HG02938 (cell line): ENCODE measurements at regions not wholly inside any gene's neighbourhood (a gene's known extent, or its start where the extent isn't known, plus 50 kb on each side); places are given as distances from the start of the nearest gene placed in this dataset.
A peak's percentile ranks its signal among the peaks of the same experiment; 100 is the strongest.

Source experiments
- ATAC-seq: cut with Tn5 transposase; IDR thresholded peaks from one replicate; pipeline ENCODE4 v1.9.1; 2021; ENCODE audit warnings: mild to moderate bottlenecking, moderate library complexity; ENCODE audit not compliant: unreplicated experiment

DNA sequence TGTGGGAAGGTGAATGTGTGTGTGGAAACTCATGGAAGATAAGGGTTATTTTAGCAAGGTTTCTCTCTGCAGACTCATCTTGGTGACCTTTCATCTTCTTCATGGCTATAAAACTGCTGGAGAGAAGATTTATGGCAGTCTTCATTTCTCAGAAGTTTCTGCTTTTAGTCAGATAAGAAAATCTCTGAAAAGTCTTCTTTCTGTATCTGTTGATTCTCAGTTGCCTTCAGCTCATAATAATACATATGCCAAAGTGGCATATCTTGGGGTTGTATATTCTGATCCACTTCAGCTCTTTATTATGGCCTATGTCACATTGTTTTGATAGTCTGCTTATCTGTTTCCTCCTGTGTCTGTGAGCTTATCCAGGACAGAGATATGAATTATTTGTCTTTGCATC is 143.3 kb upstream of the TMTC4 start:
- no peak for ATAC-seq

DNA sequence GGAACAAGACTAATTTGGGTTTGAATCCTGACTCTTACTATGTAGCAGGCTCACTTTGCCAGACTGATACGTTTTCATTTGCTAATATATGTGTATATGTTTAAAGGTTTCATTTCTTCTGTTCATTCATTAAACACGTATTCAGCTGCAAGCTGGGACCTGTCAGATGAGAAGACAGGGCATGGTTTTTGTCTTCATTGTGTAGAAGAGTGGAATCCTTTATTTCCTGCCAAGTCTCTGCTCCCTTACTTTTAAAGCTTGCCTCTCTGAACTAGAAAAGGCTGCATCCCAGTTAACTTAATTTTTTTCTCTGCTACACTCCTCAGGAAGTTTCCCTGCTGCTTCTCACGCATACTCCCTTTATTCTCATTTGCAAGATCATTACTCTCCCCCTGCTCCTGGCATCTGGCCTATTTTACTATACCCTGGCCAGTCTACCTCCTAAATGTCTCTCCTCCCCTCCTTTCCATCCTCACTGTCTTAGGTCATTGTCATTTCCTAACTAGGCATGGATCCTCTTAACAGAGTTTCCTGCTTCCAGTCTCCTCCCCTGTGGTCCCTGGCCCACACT is 141.0 kb upstream of the TMTC4 start:
- ATAC-seq, result no peak

DNA sequence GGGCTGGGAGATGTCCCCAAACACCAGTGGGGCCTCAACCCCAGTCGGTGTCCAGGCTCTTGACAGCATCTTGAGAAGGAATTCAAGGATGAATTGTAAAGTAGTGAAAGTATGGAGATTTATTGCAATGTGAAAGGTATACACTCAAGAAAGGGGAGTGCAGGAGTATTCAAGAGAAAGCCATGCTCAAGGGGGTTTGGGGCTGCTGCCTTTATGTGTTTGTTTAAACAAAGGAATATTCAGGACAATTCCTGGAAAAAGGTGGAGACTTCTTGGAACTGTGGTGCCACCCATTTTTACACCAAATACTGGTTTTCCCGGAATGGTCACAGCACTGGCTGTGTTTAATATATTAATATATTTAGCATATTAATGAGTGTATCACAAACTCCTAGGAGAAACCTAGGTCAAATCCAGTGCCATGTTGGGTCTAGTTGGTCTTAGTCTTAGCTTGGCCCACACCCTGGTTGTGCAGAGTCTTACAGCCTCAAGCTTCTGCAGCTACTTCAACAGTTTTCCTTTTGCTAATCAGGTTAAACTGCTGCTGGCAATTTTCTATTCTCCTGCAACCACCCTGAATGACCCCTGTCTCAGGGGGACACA is 138.5 kb upstream of the TMTC4 start:
- ATAC-seq, result no peak

DNA sequence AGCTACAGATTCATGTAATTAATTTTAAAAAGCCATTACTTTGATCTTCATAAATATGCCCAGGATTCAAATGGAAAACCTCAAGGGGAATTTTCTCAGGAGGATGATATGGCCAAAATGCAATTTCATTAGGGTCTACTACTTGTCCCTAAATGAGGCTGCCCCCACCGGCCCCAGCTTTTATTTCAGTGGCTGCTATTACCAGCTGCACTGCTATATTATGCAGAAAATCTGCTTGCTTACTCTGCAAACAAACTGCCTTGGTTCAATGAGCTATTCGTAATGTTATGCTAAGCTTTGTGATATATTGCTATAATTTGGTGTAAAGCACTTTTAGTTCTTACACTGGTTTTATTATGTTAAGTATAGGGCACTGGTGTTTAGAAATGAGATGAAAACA is 137.3 kb upstream of the TMTC4 start:
- no peak for ATAC-seq

DNA sequence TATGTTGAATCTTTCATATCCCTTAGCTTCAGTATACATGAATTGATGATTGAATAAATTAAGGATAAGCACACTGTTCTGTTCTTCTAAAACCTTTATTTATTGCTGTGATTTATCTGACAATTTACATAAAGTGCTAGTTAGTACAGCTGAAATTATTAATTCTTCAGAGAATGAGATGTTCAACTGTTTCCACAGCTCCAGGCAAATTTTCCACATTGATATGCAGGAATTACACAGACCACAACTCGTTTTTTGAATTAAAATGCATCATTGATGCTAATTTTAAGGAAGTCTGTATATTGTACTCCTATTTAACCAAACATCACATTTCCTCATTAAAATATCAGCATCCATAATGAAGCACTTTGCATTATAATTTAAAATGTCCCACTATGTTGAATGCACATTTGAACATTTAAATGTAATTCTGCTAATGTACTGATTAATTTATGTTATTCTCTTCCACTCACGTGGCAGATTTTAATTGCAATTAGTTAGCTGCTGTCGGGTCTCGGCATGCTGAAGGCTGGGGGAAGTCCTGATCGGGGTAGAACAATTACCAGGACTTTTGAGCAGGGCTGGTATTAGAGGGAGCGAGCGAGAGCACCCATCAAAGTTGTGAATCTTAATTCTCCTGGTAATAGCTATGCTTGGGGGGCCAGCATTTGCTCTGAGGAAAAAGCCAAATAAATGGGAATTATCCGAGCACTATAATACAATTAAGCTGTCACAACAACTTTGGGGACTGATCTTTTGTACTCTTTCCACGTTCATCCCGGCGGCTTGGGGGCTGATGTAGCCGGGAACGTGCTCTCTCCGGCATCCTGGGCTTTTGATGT is 136.7 kb upstream of the TMTC4 start:
- no peak for ATAC-seq

DNA sequence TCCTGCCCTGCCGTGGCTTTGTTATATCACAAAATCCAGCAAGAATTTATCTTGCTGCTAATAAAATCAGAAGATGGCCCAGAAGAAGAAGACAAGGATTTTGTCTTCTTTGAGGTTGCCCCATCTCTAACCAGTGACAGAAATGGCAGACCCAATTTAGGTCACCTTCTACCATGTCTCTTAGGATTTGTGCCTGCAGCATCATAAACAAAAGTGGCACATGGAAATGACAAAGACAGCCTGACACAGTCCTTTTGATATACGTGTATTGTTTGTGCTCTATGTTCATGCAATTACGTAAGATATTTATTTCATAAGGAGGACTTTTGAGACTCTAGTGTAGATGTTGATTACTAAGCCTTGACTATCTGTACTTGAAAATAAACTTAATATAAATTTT is 135.9 kb upstream of the TMTC4 start:
- no peak for ATAC-seq

DNA sequence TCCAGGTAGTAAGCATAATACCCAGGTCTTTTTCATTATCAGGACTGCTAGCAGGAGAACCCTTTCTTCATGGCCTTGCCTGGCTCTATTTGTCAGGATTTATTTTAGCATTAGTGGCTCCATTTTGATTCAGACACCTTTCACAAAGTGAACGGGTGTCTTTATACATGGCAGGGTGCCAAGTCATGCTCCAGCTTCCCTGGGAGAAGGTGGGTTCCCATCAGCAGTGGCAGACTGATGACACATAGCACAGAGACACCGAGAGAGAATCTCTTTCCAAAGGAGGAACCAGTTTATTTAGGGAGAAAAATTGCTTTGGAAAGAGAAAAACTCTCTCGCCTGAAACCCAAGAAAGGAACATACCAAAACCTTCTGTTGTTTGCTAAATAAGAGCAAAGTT is 135.3 kb upstream of the TMTC4 start:
- ATAC-seq, result no peak

DNA sequence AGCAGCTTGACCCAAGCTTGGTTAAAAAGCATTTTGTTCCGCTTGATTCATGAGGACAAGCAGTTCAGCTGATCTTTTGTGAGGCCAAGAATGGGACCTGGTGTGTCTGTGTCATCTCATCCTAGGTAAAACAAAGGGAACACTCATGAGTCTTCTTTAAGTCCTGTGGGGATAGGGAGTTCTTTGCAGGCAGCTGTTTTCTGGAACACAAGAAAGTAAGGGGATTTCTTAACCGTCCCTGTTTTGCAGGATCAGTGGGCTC is 134.5 kb upstream of the TMTC4 start:
- no peak for ATAC-seq

DNA sequence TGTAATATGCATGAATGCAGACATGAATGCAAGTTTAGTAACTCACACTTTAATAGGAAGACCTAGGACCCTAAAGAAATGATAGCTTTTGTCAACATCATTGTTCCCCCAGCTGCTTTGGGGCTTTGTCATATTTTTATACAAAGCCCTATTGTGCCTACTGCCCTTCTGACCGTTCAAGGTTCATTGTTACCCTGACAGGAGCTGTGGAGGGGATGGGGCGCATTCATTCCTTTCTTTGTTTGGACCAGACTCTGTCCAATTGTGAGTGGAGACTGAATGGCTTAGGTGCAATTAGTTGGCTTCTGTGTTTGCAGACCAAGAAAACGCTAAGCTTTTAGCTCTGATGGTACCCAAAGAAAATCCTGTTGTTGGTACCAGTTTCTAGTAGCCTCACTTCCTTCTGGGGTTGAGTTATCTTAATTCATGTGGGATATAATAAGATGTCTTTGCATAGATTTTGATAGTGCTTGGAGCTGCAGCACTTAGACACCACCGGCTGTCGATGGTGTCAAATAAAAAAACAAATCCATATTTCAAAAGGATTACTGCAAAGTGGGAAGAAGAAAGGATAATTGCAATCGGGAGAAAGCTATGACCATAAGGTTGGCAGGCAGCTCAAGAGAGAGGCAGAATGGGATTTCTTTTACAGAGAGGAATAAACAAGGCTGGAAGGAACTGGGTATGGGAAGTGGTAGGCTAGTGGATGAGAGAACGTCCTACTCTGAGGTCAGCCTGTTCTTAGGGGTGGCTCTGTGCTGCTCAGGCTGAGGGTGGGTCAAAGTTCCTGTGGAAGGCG is 133.9 kb upstream of the TMTC4 start:
- no peak for ATAC-seq

DNA sequence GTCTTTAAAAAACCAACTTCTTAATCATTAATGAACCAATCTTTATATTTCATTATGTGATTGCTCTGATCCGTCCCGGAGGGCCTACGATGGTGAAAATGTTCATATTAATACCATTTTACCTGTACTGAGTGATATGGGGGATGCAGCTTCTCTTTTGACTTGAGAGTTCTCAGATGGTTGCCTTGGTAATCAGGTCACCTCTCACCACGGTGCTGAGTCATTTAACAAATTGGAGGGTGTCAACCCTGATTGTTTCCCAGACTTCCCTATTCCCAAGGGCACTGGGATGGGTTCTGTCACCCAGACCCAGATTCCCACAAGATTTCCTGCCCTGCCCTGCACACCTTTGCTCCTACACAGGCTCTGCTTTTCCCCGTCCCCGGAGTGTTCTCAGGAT is 128.5 kb upstream of the TMTC4 start:
- ATAC-seq, result no peak

DNA sequence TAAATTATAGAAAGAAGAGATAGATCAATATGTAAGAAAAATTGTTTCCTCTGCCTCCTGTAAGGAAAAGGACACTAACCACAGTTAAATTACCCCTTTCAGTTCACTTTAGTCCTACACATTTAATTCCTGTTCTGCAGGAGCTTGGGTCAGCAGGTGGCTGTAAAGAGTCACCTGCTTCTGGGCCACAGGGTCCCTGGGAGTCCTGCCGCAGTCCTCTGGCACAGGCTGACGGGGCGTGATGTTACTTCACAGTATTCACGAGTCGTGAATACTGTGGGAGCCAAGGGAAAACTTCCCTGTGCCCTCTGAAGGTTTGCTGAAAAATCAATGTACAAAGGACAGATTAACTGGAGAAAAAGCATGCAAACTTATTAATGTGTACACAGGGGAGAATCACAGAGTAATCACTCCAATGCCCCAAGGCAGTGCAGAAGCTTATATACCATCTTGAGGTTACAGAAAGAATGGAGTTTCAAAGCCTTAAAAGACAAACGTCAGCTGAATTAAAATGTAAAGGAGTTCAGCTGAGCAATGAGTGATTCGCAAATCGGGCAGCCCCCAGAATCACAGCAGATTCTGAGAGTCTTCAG is 125.8 kb upstream of the TMTC4 start:
- no peak for ATAC-seq

DNA sequence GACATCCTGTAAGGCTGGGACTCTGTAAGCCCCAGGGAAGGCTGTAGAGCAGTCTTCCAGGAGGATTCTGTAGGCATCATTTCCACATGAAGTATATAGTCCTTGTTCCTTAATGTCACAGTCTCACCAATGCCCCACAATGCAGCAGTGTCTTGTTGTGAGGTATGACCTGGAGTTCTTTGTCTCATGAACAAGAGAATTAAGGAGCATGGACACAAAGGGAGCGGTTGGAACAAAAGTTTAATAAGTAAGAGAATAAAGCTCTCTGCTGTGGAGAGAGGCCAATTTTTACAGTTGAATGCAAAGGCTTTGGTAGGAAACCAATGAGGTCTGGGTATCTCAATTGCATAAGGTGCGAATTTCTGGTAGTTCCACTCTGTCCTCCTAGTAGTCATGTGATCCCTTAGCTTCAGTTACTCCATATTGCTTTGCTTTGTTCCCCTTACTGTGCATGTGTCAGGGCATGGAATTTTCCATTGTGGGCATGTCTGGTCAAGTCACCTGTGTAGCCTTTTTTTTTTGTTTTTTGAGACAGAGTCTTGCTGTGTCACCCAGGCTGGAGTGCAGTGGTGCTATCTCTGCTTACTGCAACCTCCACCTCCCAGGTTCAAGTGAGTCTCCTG is 124.3 kb upstream of the TMTC4 start:
- no peak for ATAC-seq

DNA sequence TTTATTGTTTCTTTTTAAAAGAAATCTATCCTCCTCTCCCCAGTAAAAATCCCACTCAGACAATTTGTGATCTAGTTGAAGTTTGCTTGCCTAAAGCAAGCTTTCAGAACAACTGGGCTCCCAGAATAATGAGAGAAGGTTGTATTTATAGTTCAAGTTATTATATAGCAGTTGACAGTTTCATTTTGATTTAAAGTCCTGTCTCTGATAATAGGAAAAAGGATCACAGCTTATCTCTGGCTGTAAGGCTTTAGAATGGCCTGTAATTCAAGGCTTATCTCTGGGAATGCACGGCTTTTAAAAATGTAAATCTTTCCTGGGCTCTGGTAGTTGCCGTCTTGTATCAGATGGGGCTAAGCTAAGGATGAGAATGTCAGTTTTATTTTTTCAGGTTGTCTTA is 123.3 kb upstream of the TMTC4 start:
- ATAC-seq, result no peak

DNA sequence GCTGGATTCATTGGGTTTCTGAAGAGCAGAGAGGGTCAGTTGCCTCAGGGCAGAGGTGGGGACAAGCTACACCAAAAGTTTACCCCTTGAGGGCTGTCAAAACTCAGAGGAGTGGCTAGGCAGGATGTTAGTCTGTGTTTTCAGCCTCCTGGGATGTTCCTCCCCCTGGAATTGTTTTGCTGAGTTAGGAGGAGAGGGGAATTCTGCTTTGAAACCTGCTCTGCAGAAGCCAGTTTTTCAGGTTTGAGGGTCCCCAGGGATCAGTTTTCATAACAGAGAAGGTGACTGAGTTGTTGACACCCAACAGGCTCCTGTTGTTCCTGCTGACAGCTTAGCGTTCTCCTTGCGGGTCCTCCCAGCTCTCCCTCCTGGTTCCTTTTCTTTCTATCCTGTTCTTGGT is 121.9 kb upstream of the TMTC4 start:
- no peak for ATAC-seq

DNA sequence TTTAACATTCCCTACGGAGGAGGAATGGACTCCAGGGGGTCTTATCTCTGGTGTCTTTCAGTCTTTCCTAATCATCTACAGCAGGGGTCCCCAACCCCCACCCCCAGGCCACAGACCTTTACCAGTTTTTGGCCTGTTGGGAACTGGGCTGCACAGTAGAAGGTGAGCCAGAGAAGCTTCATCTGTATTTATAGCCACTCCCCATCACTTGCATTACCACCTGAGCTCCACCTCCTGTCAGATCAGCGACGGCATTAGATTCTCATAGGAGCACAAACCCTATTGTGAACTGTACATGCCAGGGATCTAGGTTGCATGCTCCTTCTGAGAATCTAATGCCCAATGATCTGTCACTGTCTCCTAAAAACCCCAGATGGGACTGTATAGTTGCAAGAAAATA is 120.0 kb upstream of the TMTC4 start:
- ATAC-seq, result no peak

DNA sequence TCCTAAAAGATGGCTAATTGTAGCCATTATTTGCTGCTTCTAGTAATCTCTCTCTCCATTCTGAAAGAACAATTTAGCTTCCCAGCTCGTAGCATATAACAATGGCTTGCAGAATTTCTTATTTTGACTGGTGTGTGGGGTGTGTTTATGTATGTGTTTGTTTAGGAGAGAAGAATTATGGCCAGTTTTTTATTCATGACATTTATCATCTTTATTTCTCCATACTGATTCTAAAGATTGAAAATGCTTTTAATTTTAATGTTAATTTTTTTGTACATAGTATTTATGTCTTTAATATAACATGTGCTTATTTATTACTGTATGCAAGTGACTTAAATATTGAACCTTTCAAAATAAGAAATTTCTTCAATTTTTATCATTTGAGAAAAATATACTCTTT is 115.8 kb upstream of the TMTC4 start:
- peak; percentile 12 for ATAC-seq

DNA sequence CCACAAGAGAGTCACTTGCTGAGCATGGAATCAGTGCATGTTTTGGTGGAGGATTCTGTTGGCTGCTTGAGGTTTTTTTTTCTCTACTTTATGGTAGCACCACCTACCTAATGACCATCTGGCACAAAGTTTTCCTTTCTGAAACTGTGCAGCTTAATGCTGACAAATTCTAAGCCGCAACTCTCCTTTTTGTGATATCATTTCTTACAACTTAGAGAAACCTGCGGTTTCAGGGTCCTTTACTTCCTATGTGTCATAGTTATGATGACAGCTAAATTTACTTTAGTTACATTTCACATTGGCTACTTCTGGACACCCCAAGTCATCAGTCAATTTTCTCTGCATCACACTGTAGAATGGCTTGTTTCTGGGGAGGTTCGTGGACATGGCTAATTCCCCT is 115.4 kb upstream of the TMTC4 start:
- ATAC-seq, result peak; percentile 98

DNA sequence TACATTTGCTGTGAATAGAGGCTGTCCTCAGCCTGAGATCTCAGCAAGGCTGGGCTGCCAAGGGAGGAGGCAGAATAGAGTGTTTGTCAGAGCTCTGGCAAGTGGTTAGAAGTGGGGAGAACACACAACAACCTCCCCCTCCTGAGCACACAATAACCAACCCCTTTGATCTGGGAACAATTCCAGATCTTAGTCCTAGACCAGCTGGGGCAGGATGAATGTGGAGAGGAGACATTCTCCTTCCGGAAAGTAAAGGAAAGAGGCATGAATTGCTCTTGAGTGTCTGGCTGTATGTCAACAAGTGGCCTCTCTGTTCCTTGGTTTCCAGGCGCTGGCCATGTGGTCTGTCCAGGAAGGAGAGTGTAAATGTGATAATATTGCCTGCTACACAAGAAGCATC is 114.9 kb upstream of the TMTC4 start:
- no peak for ATAC-seq

DNA sequence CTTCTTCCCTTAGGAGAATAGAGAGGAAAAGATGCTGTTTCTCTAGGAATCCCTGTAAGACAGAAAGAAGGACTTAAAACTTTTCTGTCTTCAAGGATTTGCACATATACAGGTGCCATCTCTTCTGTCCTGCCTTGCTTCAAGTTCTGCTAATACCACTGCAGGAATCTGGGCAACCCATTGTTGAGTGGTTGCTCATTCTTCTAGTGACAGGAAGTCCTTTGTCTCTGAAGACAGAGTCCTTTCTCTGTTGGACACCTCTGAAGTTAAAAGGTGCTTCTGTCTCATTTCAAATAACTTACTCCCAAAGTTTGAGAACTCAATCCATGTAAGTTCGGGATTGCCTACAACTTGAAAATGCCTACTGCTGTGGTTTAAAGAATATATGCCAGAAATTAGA is 114.4 kb upstream of the TMTC4 start:
- ATAC-seq, result no peak

DNA sequence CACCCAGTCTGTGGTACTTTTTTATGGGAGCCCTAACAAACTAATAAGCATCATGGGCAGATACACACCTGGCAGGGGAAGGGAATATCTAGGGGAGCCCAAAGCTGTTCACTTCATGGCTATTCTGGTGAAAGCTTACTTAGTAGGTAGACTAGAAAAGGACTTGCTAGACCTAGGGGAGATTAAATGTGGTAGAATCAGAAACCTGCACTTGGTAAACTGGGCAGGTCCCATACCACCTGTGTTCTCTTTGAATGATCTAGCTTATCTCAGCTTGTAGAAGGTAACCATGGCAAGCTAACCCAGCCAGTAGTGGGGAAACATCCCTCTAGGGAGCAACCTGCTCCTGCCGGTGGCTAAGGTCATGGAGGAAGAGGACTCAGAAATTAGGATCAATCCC is 113.9 kb upstream of the TMTC4 start:
- no peak for ATAC-seq

DNA sequence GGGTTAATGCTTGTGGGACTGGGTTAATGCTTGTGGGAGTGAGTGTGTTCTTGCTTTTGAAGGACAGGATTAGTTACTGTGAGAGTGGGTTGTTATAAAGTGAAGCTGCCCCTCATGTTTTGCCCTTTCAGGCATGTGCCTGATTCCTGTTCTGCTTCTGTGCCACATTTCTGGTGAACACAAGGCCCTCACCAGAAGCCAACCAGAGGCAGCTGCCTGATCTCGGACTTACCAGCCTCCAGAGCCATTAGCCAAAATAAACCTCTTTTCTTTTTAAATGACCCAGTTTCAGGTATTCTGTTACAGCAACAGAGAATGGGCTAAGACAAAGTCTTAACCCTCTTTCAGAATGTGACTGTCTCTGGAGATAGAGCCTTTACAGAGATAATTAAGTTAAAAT is 113.3 kb upstream of the TMTC4 start:
- no peak for ATAC-seq
